DOHH2 (cell line): ENCODE measurements at regions not wholly inside any gene's neighbourhood (a gene's known extent, or its start where the extent isn't known, plus 50 kb on each side); places are given as distances from the start of the nearest gene placed in this dataset.

Source experiments
- EZH2phosphoT487 ChIP-seq: fragments of 200-600 bp; sonication (generic); IDR thresholded peaks from 2 replicates; pipeline ENCODE4 v1.6.1; 2017; ENCODE audit warnings: borderline replicate concordance, mild to moderate bottlenecking, antibody characterized with exemption, low read length, moderate library complexity, mixed read lengths
- TF ChIP-seq, protein P1 (sequence below): fragments of 200-600 bp; sonication (generic); IDR thresholded peaks from one replicate; pipeline ENCODE4 v1.5.1; 2014; ENCODE audit warnings: antibody characterized with exemption, mild to moderate bottlenecking, low read depth, low read length; ENCODE audit not compliant: poor library complexity, severe bottlenecking

GRCh38 chr21:23401278-23401677, 2206.0 kb downstream of the MRPL39 start:
- TF ChIP-seq, protein P1, sequence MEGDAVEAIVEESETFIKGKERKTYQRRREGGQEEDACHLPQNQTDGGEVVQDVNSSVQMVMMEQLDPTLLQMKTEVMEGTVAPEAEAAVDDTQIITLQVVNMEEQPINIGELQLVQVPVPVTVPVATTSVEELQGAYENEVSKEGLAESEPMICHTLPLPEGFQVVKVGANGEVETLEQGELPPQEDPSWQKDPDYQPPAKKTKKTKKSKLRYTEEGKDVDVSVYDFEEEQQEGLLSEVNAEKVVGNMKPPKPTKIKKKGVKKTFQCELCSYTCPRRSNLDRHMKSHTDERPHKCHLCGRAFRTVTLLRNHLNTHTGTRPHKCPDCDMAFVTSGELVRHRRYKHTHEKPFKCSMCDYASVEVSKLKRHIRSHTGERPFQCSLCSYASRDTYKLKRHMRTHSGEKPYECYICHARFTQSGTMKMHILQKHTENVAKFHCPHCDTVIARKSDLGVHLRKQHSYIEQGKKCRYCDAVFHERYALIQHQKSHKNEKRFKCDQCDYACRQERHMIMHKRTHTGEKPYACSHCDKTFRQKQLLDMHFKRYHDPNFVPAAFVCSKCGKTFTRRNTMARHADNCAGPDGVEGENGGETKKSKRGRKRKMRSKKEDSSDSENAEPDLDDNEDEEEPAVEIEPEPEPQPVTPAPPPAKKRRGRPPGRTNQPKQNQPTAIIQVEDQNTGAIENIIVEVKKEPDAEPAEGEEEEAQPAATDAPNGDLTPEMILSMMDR: no peak
- no peak for TF ChIP-seq EZH2phosphoT487
